Activated CD4-positive, alpha-beta T cell treated with anti-CD3 and anti-CD28 coated beads, Interleukin-2, Interleukin-6, amounts not matched to agents 100 ng/mL and 50 ng/mL, durations not matched to agents 16 hours and 8 hours (primary cell): ENCODE measurements at regions not wholly inside any gene's neighbourhood (a gene's known extent, or its start where the extent isn't known, plus 50 kb on each side); places are given as distances from the start of the nearest gene placed in this dataset.

Experiments used
- DNase-seq: peaks from one replicate; pipeline ENCODE4 v3.0.0-alpha.2; 2020

DNA sequence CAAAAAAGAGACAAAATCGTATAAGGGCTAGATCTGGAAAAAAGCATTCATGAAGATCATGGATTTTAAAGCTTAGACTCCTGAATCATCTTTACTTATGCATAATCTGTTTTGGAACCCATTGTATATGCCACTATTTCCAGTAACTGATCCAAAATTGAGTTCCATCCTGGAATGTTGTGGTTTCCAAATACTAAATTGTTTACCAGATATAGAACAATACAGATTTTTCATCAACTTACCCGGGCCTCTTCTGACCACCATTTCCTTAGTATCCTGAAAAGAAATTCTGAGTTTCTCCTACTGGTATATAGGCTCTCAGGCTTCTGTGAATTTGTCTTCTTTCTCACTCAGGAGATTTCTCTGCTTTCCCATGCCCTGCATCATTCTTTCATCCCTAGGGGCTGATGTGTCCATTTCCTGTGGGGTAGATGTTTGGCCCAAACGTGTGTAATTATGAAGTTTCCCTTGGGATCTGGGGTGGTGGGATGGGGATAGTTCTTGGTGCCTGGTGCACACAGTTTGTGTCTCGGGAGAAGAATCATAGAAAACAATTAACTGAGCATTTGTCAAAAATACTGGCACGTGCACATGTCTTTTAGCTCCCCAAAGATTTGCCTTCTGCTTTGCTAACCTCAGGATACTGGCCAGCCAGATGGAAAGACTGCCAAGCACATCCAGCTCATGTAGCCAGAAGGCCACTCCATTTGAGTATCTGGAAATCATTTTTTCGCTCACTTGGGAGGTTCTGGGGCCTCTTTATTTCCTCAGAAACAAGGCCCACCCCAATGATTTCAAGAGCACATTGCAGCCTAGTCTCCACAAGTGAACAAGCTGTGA lies 127.8 kb downstream of the NTMT2 start:
- no peak for DNase-seq

DNA sequence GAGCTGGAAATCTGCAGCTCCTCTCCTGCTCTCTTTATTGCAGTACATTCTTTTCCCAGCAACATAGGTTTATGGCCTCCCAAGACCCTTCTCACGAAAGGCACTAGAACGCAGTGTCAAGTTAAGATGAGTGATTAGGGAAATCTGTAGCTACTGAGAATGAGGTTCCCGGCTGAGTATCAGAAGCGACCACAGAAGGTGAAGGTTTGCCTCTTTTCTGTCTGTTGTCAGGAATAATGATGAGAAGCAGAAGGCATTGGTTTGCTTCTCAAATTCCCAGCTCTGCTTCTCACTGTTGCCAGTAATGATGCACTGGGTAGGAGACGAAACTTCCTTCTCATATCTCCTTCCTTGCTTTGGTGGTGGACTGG lies 128.4 kb downstream of the NTMT2 start:
- DNase-seq = no peak

DNA sequence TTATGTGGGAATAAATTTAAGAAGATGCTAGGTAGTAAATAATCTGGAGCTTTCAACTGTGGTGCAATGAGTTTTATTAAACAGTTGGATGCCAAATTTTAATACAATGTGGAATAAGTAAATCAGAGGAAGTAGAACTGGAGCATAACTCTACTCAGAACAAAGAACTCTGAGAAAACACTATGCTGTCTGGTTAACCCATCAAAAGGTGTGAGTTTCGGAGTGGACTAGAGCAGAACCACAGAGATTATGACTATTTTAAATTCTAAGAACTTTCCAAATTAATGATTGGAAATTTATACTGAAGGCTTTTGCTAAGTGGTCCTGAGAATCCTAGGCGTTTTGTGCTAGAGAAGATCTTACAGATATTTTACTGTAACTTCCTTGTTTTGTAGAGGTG lies 132.2 kb downstream of the NTMT2 start:
- no peak for DNase-seq

DNA sequence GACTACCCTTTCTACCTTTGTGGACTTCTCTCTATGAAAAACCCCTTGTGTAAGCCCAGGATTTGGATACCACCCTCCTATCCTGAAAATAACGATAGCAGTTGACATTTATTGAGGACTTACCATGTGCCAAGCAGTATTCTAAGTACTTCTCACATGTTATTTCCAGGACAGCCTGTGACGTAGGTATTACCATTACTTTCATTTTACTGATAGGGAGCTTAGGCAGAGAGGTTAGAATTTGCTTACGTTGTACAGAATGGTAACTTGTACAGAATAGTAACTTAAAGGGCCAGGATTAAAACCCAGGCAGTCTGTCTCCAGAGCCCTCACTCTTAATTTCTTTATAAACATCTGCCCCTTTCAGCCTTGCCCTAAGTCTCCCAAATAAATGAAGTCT lies 138.3 kb downstream of the NTMT2 start:
- DNase-seq = no peak

DNA sequence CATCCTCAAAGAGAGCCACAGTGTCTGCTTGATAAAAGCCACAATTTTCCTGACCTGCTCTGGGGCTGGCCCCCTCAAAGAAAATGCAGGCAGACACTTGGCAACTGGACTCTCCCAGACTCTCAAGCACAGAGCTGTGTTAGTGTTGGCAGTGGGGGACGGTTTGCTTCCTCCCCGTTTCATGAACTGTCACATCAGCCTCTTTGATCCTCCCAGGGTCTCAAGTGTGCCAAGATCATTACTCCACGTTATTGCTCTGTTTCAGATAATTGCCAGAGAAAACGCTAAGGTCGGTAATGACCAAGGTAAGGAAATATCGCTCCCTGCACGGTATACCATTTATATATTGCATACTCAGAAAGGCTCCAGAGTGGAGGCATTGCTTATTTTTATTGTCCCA lies 138.8 kb downstream of the NTMT2 start:
- DNase-seq = no peak

DNA sequence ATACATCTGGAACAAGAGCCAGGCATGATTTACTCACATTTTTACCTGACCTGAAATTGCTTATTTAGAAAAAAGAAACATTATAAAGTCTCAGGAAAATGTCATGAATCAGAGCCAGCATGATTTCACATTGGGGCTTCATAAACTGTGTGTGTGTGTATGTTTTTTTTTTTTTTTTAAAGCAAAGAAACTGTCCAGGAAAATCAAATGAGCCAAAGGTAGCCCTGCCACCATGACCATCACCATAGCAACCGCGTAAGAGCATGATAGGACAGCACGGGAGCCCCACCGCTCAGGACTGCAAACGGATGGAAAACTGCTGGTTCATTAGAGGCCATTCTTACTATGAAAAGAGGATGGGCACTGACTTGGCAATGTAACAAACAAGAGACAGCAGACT lies 139.2 kb downstream of the NTMT2 start:
- no peak for DNase-seq

DNA sequence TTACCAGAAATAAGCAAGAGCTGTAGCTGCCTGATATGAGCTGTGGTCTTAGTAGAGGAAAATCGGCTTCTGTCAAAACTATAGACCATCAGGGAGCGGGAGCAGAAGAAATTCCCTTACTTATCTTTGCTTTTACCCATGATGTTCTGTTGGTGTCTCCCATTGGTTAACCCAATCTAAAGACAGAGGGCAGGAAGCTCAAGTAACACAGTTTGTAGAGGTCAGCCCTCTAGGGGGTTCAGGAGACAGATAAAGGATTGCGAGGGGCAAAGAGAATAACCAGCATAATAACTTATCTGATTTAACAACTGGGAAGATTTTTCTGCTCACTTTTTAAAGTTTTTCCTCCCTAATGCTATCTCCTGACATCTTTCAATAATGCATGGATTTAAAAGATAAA lies 142.4 kb downstream of the NTMT2 start:
- no peak for DNase-seq

DNA sequence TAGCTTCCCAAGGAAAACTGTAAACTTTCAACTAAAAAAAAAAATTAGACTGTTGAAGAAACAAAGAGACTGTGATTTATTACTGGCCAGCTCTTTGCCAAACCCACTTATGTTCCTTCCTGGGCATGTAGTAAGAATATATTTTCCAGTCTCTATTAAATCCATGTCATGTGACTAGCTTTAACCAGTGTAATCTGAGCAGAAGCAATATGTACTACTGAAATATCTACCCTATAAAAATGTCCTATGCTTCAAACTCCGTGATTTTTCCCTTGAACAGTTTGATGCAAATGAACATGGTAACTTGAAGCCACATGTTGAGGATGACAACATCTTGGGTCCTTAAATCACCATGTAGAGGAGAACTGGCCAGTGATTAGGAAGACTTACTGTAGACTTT lies 144.5 kb downstream of the NTMT2 start:
- DNase-seq = no peak

DNA sequence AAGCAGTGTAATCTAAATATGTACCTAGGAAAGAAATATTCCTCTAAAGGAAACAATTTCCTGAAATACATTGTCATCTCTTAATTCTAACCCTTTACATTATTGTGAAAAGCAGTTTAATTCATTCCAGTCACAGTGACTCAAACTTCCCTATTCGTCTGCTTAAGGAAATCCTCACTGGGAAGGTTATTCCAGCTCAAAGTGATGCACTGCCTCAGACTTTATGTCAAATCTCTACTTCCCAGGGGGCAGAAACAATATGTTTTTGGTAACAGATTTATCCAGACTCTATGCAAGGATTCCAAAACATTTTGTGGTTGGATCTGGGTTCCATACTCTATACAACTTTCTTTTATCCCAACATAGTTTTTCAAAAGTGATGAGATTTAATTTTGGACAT lies 145.2 kb downstream of the NTMT2 start:
- DNase-seq = no peak

DNA sequence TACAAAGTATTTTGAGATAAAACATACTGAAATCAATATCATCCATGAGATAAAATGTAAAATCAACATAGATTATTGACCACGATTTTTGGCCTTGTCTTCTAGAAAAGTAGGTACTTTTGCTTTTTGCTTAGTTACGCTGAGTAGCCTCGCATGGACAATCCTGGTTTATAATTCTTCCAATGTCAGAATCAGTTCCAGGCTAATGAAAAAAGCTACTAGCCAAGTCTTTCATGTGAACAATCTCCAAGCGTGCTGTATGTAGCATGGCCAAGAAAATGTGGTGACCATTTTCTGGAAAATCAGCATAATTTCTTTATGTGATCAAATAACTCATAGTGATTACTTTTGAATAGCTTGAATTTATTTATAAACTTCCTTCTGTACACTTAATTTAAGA lies 145.8 kb downstream of the NTMT2 start:
- DNase-seq = no peak

DNA sequence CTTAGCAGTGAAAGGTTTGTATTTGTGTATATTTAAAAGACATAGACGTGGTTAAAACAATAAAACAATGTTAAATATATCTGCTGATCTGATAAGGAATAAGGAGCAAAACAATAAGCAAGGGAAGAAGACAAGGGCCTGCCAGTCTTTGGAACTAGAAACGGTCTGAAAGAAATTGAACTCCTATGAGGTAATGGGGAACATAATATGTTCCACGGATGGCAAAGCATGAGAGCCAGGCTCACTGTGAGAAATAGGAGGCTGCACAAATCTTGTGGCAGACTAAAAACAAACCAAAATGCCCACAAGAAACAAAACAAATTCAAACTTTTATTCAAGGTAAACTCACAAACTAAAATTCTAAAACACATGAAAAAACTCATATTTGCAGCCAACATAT lies 150.5 kb downstream of the NTMT2 start:
- no peak for DNase-seq

DNA sequence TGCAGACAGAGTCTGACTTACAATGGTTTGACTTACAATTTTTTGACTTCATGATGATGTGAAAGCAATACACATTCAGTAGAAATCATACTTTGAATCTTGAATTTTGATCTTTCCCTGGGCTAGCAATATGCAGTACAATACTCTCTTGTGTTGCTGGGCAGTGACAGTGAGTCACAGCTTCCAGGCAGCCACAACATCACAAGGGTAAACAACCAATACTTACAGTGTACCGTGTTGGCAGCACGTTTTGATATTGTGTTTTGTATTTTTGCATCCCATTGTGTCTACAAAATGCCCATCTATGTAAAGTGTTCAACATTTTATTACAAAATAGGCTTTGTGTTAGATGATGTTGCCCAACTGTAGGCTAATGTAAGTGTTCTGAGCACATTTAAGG lies 150.9 kb downstream of the NTMT2 start:
- no peak for DNase-seq

DNA sequence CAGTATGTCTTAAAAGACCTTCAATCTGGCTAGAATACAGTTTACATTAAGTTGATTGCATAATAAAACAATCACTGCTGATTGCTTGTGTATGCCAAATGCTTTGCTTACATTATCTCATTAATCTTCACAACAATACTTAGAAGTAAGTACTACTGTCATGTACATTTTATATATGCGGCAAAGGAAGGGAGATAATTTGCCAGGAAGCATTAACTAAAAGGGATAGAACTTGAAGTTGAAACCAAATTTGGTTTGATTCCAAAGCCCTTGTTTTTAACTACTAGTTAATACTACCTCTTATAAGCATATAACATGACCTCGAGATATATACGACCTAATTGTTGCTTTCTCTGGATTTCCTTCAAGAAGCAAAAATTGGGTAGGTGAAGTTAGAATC lies 155.8 kb downstream of the NTMT2 start:
- no peak for DNase-seq

DNA sequence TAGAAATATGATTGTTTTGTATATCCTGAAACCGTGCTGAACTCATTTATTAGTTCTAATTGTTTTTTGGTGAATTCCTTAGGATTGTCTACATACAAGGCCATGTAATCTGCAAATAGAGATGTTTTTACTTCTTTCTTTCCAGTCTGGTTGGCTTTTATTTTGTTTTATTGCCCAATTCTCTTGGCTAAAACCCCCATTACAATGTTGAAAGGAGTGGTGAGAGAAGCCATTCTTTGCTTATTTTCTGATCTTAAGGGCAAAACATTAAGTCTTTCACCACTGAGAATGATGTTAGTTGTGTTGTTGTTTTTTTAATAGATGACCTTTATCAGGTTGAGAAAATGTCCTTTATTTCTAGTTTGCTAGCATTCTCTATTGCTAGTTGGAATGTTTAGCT lies 157.3 kb downstream of the NTMT2 start:
- DNase-seq = no peak

DNA sequence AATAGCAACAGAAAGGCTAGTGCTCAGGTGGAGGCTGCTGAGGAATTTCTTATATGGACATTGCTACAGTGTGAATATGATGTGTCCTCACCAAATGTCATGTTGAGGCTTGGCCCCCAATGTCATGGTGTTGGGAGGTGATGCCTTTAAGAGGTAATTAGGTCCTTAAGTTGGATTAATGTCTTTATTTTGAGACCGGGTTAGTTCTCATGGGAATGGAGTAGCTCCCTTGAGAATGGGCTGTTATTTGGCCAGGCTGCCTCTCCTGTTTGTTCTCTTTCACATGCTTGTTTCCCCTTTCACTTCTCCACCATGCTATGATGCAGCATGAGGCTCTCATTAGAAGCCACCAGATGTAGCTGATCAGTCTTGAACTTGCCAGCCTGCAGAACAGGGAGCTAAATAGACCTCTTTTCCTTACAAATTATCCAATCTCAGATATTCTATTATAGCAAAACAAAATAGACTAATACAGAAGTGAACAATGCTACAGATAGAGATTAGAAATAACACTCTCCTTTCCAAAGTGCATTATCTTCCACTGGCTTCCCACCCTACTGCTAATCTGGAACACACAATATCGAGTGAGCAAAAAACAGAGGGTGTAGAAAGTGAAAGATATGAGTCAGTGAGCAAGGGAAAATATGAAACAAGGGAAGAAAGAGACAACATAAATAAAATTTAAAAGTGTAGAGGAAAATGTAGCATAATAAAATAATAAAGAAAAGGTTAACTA lies 160.2 kb downstream of the NTMT2 start:
- no peak for DNase-seq

DNA sequence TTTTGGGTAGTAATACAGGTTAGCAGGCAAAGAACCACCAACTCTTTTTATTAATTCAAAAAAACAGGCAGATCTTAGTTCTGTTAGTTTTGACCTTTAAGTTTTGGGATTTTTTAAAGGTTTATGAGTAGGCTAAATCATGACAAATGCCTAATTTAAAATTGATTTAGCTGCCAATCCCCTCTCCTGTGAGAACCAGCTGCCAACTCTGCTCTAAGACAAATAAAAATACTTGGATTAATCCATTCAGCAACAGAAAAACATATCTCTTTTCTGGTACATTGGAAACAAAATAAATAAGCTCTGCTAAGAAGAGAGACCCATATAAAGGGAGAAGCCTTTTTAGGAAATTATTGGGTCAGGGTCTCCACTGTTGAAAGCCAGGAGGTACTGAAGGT lies 160.8 kb downstream of the NTMT2 start:
- no peak for DNase-seq

DNA sequence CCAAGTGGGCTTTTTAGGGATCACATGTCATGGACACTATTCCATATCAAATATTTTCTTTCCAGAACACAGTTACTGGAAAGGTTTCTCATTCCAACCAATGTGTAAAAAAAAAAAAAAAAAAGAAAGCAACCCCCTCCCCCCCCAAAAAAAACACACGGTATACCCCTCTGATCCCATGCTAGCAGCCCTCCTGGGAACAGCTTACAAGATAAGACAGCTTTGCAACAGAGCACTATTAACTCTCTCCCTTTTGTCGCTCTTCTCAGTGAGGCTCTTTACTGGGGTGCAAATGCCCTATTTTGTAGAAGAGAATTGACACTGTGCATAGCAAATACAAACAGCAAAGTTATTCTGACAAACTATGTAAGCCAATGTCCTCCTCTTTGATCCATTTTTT lies 161.2 kb downstream of the NTMT2 start:
- no peak for DNase-seq

DNA sequence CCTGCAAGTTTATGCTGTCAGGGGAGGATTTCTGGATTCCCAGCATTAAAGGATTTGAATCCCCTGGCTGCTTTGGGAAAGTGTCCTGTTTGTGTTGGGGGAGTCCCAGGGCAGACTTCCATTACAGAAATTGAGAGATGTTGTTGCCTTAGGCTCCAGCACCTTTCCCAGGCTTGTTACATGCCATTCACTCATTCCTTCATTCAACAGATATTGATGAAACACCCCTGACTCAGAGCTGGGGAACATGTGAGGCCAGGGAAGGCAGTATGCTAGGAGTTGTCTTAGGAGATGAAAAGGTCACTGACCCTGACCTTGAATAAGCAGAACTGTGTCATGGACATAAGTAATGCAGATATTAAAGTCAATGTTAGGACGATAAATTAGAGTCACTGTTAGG lies 161.7 kb downstream of the NTMT2 start:
- DNase-seq = no peak

DNA sequence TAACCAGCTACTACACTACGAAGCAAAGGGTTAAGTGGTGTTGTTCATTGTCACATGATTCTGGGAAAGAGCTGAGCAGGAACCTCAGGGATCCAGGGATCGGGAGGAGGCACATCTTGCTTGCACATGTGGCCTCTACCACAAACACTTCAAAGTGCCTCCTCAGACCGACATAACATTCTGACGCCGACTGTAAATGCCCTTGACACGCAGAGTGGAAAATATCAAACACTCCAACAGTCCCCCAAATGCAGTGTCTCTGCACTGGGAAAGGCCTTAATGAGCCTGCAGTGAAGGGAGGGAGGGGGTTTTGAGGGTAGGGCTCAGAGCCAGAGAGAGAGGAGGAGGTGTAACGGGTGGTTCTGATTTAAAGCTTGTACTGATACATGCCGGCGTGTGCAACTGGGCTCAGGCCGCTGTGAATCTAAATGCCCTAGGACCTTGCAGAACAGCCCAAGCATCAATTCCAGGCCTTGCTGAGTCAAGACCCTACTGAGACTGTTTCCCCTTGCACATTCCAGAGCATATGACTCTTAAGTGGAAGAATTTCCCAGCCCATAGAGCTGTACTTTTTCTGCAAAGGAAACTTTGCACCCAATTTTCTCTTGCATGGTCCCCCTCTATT lies 163.7 kb downstream of the NTMT2 start:
- no peak for DNase-seq

DNA sequence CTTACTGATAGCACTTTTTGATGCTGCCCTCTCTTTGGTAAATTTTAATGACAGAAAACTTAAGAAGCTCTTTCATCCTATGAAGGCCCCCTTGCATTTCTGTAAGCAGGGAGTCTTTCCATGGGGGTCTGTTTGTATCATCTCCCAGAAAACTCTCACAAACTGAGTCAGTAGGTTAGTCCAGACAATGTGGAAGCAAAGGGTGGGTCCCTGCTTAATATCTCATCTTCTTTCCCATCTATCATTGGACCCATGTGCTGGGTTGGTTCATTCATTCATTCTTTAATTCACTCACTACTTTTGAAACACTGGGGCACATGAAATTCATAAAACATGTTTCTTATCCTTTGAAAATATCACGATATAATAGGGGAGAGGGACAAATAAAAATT lies 164.3 kb downstream of the NTMT2 start:
- DNase-seq = no peak

DNA sequence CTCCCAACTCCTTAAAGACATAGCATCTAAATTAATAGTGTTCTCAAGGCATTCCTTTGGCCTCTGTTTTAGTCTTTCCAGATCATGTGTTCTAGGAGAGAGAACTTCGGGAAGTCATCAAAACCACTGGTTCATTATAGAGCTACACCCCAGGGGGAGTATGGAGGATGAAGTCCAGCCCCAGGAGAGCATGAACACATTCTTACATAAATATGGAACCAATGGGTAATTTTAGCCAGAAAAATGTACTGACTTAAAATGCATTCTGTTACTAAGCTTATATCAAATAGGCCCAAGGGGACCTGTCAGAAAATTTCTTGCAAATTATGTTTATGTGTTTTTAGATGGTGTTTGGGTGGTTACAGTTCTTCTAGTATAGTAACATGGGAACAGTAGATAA lies 165.2 kb downstream of the NTMT2 start:
- no peak for DNase-seq

DNA sequence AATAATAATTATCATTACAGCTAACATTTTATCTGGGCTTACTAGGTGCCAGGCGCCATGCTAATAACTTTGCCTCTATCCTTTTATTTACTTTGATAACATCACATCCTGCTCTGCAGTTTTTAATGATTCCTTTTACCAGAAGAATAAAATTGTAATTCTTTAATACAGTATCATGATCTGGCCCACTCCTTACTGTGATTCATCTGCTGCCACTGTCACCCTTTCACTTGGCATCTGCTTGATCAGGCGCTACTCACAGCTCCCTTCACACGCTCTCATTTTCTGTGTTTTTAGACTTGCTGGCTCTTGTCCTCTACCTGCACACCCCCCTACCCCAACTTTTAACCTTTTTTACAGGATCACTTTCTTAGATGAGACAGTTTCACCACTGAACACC lies 167.5 kb downstream of the NTMT2 start:
- DNase-seq = no peak

DNA sequence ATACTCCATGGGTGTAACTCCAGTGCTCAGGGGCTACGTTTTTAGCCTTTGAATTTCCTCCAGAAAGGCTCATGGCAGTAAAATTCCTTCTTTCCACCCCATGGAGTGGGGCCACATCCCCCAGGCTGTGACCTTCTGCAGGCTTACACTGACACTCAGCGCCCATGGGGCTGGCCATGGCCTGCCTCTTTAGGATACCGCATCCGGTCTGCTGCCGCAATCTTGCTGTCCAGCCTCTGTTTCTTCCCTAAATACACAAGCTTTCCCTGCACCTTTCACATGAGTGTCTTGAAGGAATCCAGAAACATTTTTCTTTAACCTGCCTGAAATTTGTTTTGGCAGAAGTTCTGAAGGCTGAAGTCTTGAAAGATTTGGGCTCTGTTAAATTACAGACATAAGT lies 170.5 kb downstream of the NTMT2 start:
- no peak for DNase-seq

DNA sequence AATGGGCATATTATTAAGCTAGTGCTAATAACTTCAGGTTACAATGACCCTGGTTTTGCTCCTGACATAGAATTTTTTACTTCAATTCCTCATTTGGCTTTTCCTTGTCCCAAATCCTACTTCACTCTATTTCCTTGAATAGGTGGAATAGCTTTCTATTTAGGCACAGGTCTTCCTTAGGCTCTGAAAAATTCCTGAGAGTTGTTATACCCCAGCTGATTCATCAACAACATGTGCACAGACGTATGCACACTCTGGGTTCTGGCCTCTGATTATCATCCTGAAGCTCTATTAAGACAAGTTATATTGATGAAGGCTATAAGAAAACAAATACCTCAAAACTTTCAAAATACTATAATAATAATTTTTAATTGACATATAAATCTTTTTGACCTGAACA lies 172.4 kb downstream of the NTMT2 start:
- no peak for DNase-seq
